ENCODE measurements at regions not wholly inside any gene's neighbourhood (a gene's known extent, or its start where the extent isn't known, plus 50 kb on each side); places are given as distances from the start of the nearest gene placed in this dataset.
A peak's percentile ranks its signal among the peaks of the same experiment; 100 is the strongest.

DNA sequence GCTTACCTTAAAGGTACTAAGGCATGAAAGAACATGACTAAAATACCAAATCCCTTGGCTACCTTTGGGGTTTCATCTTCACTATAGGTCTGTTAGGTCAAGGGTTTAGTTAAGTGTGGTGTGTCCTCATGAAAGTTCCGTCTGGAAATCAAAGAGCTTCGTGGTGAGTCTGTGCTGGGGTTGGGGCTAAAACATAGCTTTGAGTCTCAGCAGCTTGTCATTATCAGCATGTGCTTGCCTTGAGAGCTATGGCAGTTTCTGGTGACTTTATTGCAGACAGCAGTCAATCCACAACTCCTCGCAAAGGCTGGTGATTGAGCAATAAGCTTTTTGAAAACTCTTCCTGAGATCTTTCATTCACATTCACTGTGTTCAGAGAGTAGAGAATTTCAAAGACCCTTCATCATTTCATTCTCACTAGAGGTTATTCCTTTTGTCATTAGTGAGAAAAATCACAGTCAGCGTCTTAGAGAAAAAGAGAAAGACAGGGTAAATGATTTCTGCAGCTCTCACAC is 53.2 kb upstream of the CCDC6 start:
- Histone ChIP-seq H2AFZ (ENCODE audit: low read length) (peak overlapping the region; percentile 11), H4K91ac (ENCODE audit: low read depth, low read length, poor library complexity) (no peak overlapping the region), H3K18ac (ENCODE audit: low read length) (no peak overlapping the region), H3K4me3 (ENCODE audit: low read length in 2 of 2) (no peak overlapping the region), H2AK5ac (ENCODE audit: low read depth, low read length) (no peak overlapping the region), H3K36me3 (replicated peaks in 1 of 2; ENCODE audit: control insufficient read depth in 2 of 2, insufficient read depth in 2 of 2, low read length in 2 of 2) (no peaks in the 10 kb centered on the region), H3K4me1 (ENCODE audit: control insufficient read depth in 2 of 2, insufficient read depth in 1 of 2, low read depth in 1 of 2, low read length in 2 of 2) (peaks cover 0 to 3% of the 10 kb centered on the region in 2 donors), H3K27me3 (ENCODE audit: control insufficient read depth in 3 of 3, insufficient read depth in 3 of 3, low read depth in 1 of 3, low read length in 3 of 3) (no peaks in the 10 kb centered on the region), H2BK5ac (ENCODE audit: low read length) (no peak overlapping the region), H2BK12ac (ENCODE audit: low read length) (no peak overlapping the region), H3K14ac (ENCODE audit: low read length) (no peak overlapping the region), H3K27ac (replicated peaks; ENCODE audit: low read length) (no peak overlapping the region), H3K9me3 (replicated peaks in 1 of 2; ENCODE audit: control insufficient read depth in 2 of 2, insufficient read depth in 1 of 2, low read depth in 1 of 2, low read length in 2 of 2) (no peaks in the 10 kb centered on the region), H3K4me2 (ENCODE audit: insufficient read depth, low read length, poor library complexity, severe bottlenecking) (no peak overlapping the region), H3K79me1 (ENCODE audit: low read depth, low read length) (no peaks in the 10 kb centered on the region), H3K23ac (ENCODE audit: low read depth, low read length, poor library complexity) (no peak overlapping the region), H4K8ac (ENCODE audit: low read depth, low read length) (no peak overlapping the region), H3K9ac (ENCODE audit: low read depth, low read length, poor library complexity) (no peak overlapping the region), H2BK120ac (ENCODE audit: low read depth, low read length) (no peak overlapping the region), H2BK15ac (ENCODE audit: low read length) (no peak overlapping the region), H3K4ac (ENCODE audit: low read length) (no peak overlapping the region)
- DNase-seq (ENCODE audit: low spot score) = no peak
- WGBS, 2 donors (ENCODE audit: extremely low coverage in 2 of 2, insufficient read length in 2 of 2, insufficient replicate concordance in 1 of 2) = no CpG with 5 or more reads among the region's 4 CpGs

DNA sequence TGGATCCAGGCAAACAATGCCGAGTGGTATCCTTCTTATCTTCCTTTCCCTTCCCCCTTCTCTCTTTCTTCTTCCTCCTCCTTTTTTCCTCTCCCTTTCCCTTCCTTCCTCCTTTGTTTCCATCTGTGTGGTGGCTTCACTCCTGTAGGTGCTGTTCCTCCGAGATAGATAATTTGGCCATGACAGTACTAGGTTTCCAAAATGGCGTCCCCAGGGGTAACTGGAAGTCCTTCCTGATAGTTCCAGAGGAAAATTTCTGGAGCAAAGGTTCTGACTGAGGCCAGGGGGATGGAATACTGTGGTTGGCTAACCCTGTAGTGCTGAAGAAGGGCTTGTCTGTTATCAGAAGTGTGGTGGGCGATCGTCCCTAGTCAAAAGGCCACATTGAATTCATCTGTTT is 52.5 kb upstream of the CCDC6 start:
- Histone ChIP-seq H2BK120ac (ENCODE audit: low read depth, low read length) (no peak overlapping the region), H2AK5ac (ENCODE audit: low read depth, low read length) (no peak overlapping the region), H3K4ac (ENCODE audit: low read length) (no peak overlapping the region), H3K36me3 (replicated peaks in 1 of 2; ENCODE audit: control insufficient read depth in 2 of 2, insufficient read depth in 2 of 2, low read length in 2 of 2) (no peaks in the 10 kb centered on the region), H2BK12ac (ENCODE audit: low read length) (no peak overlapping the region), H3K14ac (ENCODE audit: low read length) (no peak overlapping the region), H3K27ac (replicated peaks; ENCODE audit: low read length) (no peak overlapping the region), H3K9ac (ENCODE audit: low read depth, low read length, poor library complexity) (no peak overlapping the region), H2BK15ac (ENCODE audit: low read length) (no peak overlapping the region), H2AFZ (ENCODE audit: low read length) (peak overlapping the region; percentile 22), H3K27me3 (ENCODE audit: control insufficient read depth in 3 of 3, insufficient read depth in 3 of 3, low read depth in 1 of 3, low read length in 3 of 3) (no peaks in the 10 kb centered on the region), H3K4me1 (ENCODE audit: control insufficient read depth in 2 of 2, insufficient read depth in 1 of 2, low read depth in 1 of 2, low read length in 2 of 2) (peaks cover 0 to 3% of the 10 kb centered on the region in 2 donors), H4K91ac (ENCODE audit: low read depth, low read length, poor library complexity) (no peak overlapping the region), H3K23ac (ENCODE audit: low read depth, low read length, poor library complexity) (no peak overlapping the region), H3K79me1 (ENCODE audit: low read depth, low read length) (no peaks in the 10 kb centered on the region), H2BK5ac (ENCODE audit: low read length) (no peak overlapping the region), H3K4me2 (ENCODE audit: insufficient read depth, low read length, poor library complexity, severe bottlenecking) (no peak overlapping the region), H3K9me3 (replicated peaks in 1 of 2; ENCODE audit: control insufficient read depth in 2 of 2, insufficient read depth in 1 of 2, low read depth in 1 of 2, low read length in 2 of 2) (no peaks in the 10 kb centered on the region), H4K8ac (ENCODE audit: low read depth, low read length) (no peak overlapping the region), H3K4me3 (ENCODE audit: low read length in 2 of 2) (no peak overlapping the region), H3K18ac (ENCODE audit: low read length) (no peak overlapping the region)
- DNase-seq (ENCODE audit: low spot score) = no peak
- no CpG with 5 or more reads among the region's 5 CpGs for WGBS, 2 donors (ENCODE audit: extremely low coverage in 2 of 2, insufficient read length in 2 of 2, insufficient replicate concordance in 1 of 2)

DNA sequence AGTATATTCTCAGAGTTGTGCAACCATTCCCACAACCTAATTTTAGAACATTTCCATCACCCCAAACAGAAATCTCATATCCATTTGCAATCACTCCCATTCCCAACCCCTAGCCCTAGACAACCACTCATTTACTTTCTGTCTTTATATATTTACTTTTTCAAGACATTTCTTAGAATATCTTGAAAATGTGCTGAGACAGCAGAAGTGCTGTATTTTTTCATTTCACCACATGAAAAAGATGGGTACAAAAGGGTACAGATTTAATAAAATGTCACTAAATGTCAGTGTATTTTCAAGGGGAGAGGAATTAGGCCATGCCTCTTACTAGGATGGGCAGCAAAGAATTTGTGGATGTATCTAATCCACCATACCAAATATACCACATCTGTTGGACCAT is 51.6 kb upstream of the CCDC6 start:
- no peak overlapping the region for H4K8ac ChIP-seq (ENCODE audit: low read depth, low read length)
- no peak overlapping the region for H2BK120ac ChIP-seq (ENCODE audit: low read depth, low read length)
- H3K14ac ChIP-seq (ENCODE audit: low read length) = no peak overlapping the region
- H3K36me3 ChIP-seq (replicated peaks in 1 of 2; ENCODE audit: control insufficient read depth in 2 of 2, insufficient read depth in 2 of 2, low read length in 2 of 2) = no peaks in the 10 kb centered on the region
- H3K4me2 ChIP-seq (ENCODE audit: insufficient read depth, low read length, poor library complexity, severe bottlenecking) = no peak overlapping the region
- H3K4me1 ChIP-seq (ENCODE audit: control insufficient read depth in 2 of 2, insufficient read depth in 1 of 2, low read depth in 1 of 2, low read length in 2 of 2) = peaks cover 0 to 2% of the 10 kb centered on the region in 2 donors
- no peak overlapping the region for H2BK12ac ChIP-seq (ENCODE audit: low read length)
- H3K18ac ChIP-seq (ENCODE audit: low read length) = no peak overlapping the region
- H2AFZ ChIP-seq (ENCODE audit: low read length) = no peak overlapping the region
- H3K23ac ChIP-seq (ENCODE audit: low read depth, low read length, poor library complexity) = no peak overlapping the region
- H3K4ac ChIP-seq (ENCODE audit: low read length) = no peak overlapping the region
- no peak overlapping the region for H3K4me3 ChIP-seq (ENCODE audit: low read length in 2 of 2)
- no peak overlapping the region for H2AK5ac ChIP-seq (ENCODE audit: low read depth, low read length)
- no peak for DNase-seq (ENCODE audit: low spot score)
- H3K9me3 ChIP-seq (replicated peaks in 1 of 2; ENCODE audit: control insufficient read depth in 2 of 2, insufficient read depth in 1 of 2, low read depth in 1 of 2, low read length in 2 of 2) = no peaks in the 10 kb centered on the region
- no peak overlapping the region for H2BK15ac ChIP-seq (ENCODE audit: low read length)
- no peaks in the 10 kb centered on the region for H3K27me3 ChIP-seq (ENCODE audit: control insufficient read depth in 3 of 3, insufficient read depth in 3 of 3, low read depth in 1 of 3, low read length in 3 of 3)
- H2BK5ac ChIP-seq (ENCODE audit: low read length) = no peak overlapping the region
- no peak overlapping the region for H3K9ac ChIP-seq (ENCODE audit: low read depth, low read length, poor library complexity)
- no peaks in the 10 kb centered on the region for H3K79me1 ChIP-seq (ENCODE audit: low read depth, low read length)
- no peak overlapping the region for H3K27ac ChIP-seq (replicated peaks; ENCODE audit: low read length)
- no peak overlapping the region for H4K91ac ChIP-seq (ENCODE audit: low read depth, low read length, poor library complexity)

Measured in neuronal stem cell (in vitro differentiated cells).